Right lobe of liver (tissue), 6 donors: ENCODE measurements at regions not wholly inside any gene's neighbourhood (a gene's known extent, or its start where the extent isn't known, plus 50 kb on each side); places are given as distances from the start of the nearest gene placed in this dataset.

Experiments used
- ATAC-seq, 4 donors: fragments of 200-7000 bp; cut with Tn5 transposase; one replicate each; pipeline ENCODE4 v1.9.1; 2020; ENCODE audit warnings: mild to moderate bottlenecking in 4 of 4, moderate library complexity in 4 of 4
- DNase-seq, 3 donors: peaks; one replicate each; pipeline ENCODE4 v3.0.0-alpha.2; 2020
- H3K27ac ChIP-seq, 3 donors: fragments of 200-600 bp; one replicate each; pipeline ENCODE4 v1.8.0; 2022
- H3K27me3 ChIP-seq, 2 donors: fragments of 200-600 bp; one replicate each; pipeline ENCODE4 v1.8.0; 2022
- H3K36me3 ChIP-seq, 4 donors: fragments of 200-600 bp; sonication (generic) in 1 of 4; one replicate each; pipeline versions ENCODE4 v1.5.1 to v1.8.0; 2017 to 2022; ENCODE audit warnings: control low read depth in 1 of 4
- H3K4me1 ChIP-seq, 4 donors: fragments of 200-600 bp; sonication (generic) in 1 of 4; one replicate each; pipeline versions ENCODE4 v1.5.1 to v1.8.0; 2017 to 2022; ENCODE audit warnings: control low read depth in 1 of 4
- H3K4me3 ChIP-seq, 3 donors: fragments of 200-600 bp; one replicate each; pipeline ENCODE4 v1.8.0; 2022
- H3K9me3 ChIP-seq, 4 donors: fragments of 200-600 bp; sonication (generic) in 1 of 4; one replicate each; pipeline versions ENCODE4 v1.5.1 to v1.8.0; 2017 to 2022; ENCODE audit warnings: control low read depth in 1 of 4
- CTCF ChIP-seq, 4 donors: fragments of 200-600 bp in 3 of 4; fragments of 450-650 bp in 1 of 4; IDR thresholded peaks; one replicate each; pipeline versions ENCODE4 v1.5.1 to v1.8.0; 2016 to 2022; ENCODE audit warnings: antibody characterized with exemption in 4 of 4, mild to moderate bottlenecking in 2 of 4
- POLR2A ChIP-seq: fragments of 450-650 bp; IDR thresholded peaks from one replicate; pipeline ENCODE4 v1.6.1; 2017; ENCODE audit warnings: antibody characterized with exemption, mild to moderate bottlenecking
- WGBS: methylation state at CpG from one replicate; pipeline ENCODE4 v1.1.6; 2018; ENCODE audit warnings: low coverage, low lambda C conversion rate; ENCODE audit not compliant: insufficient coverage; ENCODE audit errors: missing lambda C conversion rate; 5-methylcytosine and 5-hydroxymethylcytosine counted together
- intact Hi-C, 2 donors: fragments of 100-400 bp; cut with DNase I; formaldehyde crosslinking; loops; one replicate each; pipeline versions ENCODE4 v1.11.2 to v1.14.1; 2022
- donor health status: DM: no; HTN: yes; CAD: no.
- donor health status: DM: no; HTN: no; CAD: no.
- donor health status: DM: no; HTN: no; CAD: no.
- donor health status: DM: no; HTN: yes; CAD: no.
- donor health status: DM: no; HTN: yes; CAD: no.

- intact Hi-C loops: no loop called here
- WGBS: 42% methylated on average over 2 of the region's 3 CpGs
- ATAC-seq: peak in 1 of 4 donors; percentile 63
These were observed 58.5 kb upstream of the SLC22A16 start for GRCh38 chr6:110534731-110535492.

GRCh38 chr6:110532431-110532830 is 56.0 kb upstream of the SLC22A16 start:
- intact Hi-C loops: no loop called here
- no peaks in the 10 kb centered on the region for H3K36me3 ChIP-seq
- TF ChIP-seq CTCF (IDR thresholded peaks at IDR 0.05) (no peak), POLR2A (no peak)
- no peak for ATAC-seq
- H3K4me3 ChIP-seq: no peak overlapping the region
- DNase-seq: no peak
- H3K27ac ChIP-seq: no peak overlapping the region
- H3K27me3 ChIP-seq: no peaks in the 10 kb centered on the region
- 78% methylated on average over 1 of the region's 1 CpG for WGBS
- no peaks in the 10 kb centered on the region for H3K4me1 ChIP-seq
- no peaks in the 10 kb centered on the region for H3K9me3 ChIP-seq

More at GRCh38 chr6:110534731-110535492, 58.5 kb upstream of the SLC22A16 start:
- no peak for TF ChIP-seq POLR2A
- no peak for TF ChIP-seq CTCF (IDR thresholded peaks at IDR 0.05)
- H3K4me3 ChIP-seq: no peak overlapping the region
- H3K27me3 ChIP-seq: no peaks in the 10 kb centered on the region
- no peak overlapping the region for H3K27ac ChIP-seq
- no peaks in the 10 kb centered on the region for H3K36me3 ChIP-seq
- no peaks in the 10 kb centered on the region for H3K9me3 ChIP-seq
- peak in 1 of 3 donors; percentile 53 for DNase-seq
- no peaks in the 10 kb centered on the region for H3K4me1 ChIP-seq

- TF ChIP-seq POLR2A: no peak
- TF ChIP-seq CTCF (IDR thresholded peaks at IDR 0.05): no peak
- H3K4me1 ChIP-seq: no peaks in the 10 kb centered on the region
- DNase-seq (no peak), ATAC-seq (no peak)
- H3K27ac ChIP-seq: no peak overlapping the region
- intact Hi-C loops: no loop called here
- WGBS: 100% methylated on average over 2 of the region's 2 CpGs
- no peak overlapping the region for H3K4me3 ChIP-seq
- H3K36me3 ChIP-seq: no peaks in the 10 kb centered on the region
- H3K27me3 ChIP-seq: no peaks in the 10 kb centered on the region
- H3K9me3 ChIP-seq: no peaks in the 10 kb centered on the region
These were observed 54.3 kb upstream of the SLC22A16 start for GRCh38 chr6:110530671-110531070.

GRCh38 chr6:110529907-110530306 is 53.5 kb upstream of the SLC22A16 start:
- H3K9me3 ChIP-seq: no peaks in the 10 kb centered on the region
- 80% methylated on average over 2 of the region's 3 CpGs for WGBS
- no peak for ATAC-seq
- H3K36me3 ChIP-seq: no peaks in the 10 kb centered on the region
- TF ChIP-seq CTCF (IDR thresholded peaks at IDR 0.05): no peak
- no peak for TF ChIP-seq POLR2A
- DNase-seq: no peak
- no peak overlapping the region for H3K4me3 ChIP-seq
- H3K27ac ChIP-seq: no peak overlapping the region
- H3K4me1 ChIP-seq: no peaks in the 10 kb centered on the region
- no peaks in the 10 kb centered on the region for H3K27me3 ChIP-seq
- intact Hi-C loops: no loop called here
